Breast epithelium (tissue), 3 donors: ENCODE measurements at regions not wholly inside any gene's neighbourhood (a gene's known extent, or its start where the extent isn't known, plus 50 kb on each side); places are given as distances from the start of the nearest gene placed in this dataset.

Source experiments
- POLR2A ChIP-seq: fragments of 450-650 bp; IDR thresholded peaks from one replicate; pipeline ENCODE4 v1.6.1; 2016; ENCODE audit warnings: antibody characterized with exemption, mild to moderate bottlenecking, moderate library complexity
- POLR2AphosphoS5 ChIP-seq, 3 donors: sonication (generic); formaldehyde crosslinking; IDR thresholded peaks; one replicate each; pipeline ENCODE4 v1.6.1; 2017; ENCODE audit warnings: antibody characterized with exemption in 3 of 3
- TF ChIP-seq, protein P1 (sequence below), 3 donors: fragments of 450-650 bp; IDR thresholded peaks; one replicate each; pipeline ENCODE4 v1.5.1; 2016 to 2017; ENCODE audit warnings: antibody characterized with exemption in 3 of 3, mild to moderate bottlenecking in 3 of 3, moderate library complexity in 3 of 3

GRCh38 chr2:56540467-56540866 is 356.7 kb downstream of the CCDC85A start:
- TF ChIP-seq, protein P1, sequence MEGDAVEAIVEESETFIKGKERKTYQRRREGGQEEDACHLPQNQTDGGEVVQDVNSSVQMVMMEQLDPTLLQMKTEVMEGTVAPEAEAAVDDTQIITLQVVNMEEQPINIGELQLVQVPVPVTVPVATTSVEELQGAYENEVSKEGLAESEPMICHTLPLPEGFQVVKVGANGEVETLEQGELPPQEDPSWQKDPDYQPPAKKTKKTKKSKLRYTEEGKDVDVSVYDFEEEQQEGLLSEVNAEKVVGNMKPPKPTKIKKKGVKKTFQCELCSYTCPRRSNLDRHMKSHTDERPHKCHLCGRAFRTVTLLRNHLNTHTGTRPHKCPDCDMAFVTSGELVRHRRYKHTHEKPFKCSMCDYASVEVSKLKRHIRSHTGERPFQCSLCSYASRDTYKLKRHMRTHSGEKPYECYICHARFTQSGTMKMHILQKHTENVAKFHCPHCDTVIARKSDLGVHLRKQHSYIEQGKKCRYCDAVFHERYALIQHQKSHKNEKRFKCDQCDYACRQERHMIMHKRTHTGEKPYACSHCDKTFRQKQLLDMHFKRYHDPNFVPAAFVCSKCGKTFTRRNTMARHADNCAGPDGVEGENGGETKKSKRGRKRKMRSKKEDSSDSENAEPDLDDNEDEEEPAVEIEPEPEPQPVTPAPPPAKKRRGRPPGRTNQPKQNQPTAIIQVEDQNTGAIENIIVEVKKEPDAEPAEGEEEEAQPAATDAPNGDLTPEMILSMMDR (IDR thresholded peaks at IDR 0.05) = no peak
- TF ChIP-seq POLR2A = no peak
- no peak for TF ChIP-seq POLR2AphosphoS5 (IDR thresholded peaks at IDR 0.05)
